ENCODE measurements at regions not wholly inside any gene's neighbourhood (a gene's known extent, or its start where the extent isn't known, plus 50 kb on each side); places are given as distances from the start of the nearest gene placed in this dataset.

GRCh38 chr14:56460469-56460868, 119.1 kb upstream of the TMEM260 start:
- H3K27ac ChIP-seq (ENCODE audit: low read depth in 1 of 2, low read length in 2 of 2), result no peak overlapping the region
- no peak for TF ChIP-seq CTCF (IDR thresholded peaks at IDR 0.05)
- H3K4me1 ChIP-seq (ENCODE audit: control insufficient read depth in 1 of 2, insufficient read depth in 2 of 2, low read length in 2 of 2), result no peaks in the 10 kb centered on the region
- Mint-ChIP-seq H3K4me3 (no peak overlapping the region), H3K9me3 (peaks cover 1 to 24% (median 7%) of the 10 kb centered on the region in 7 donors), H3K36me3 (no peaks in the 10 kb centered on the region), H3K27me3 (ENCODE audit: low read depth in 3 of 3) (peaks cover 1 to 7% (median 2%) of the 10 kb centered on the region in 3 donors), H3K4me1 (no peaks in the 10 kb centered on the region), H3K27ac (no peak overlapping the region)
- H3K4me3 ChIP-seq (replicated peaks in 1 of 3; ENCODE audit: low read depth in 2 of 3, low read length in 3 of 3), result no peak overlapping the region
- no peak overlapping the region for H2AFZ ChIP-seq (ENCODE audit: insufficient read depth, low read depth, low read length, poor library complexity, severe bottlenecking)
- intact Hi-C loops (cut with micrococcal nuclease), result no loop called here
- no peak overlapping the region for H3K4me2 ChIP-seq (replicated peaks; ENCODE audit: extremely low read depth, low read length, poor library complexity, severe bottlenecking)
- no CpG with 5 or more reads among the region's 2 CpGs for WGBS (ENCODE audit: insufficient coverage)
- H3K36me3 ChIP-seq (replicated peaks in 1 of 2; ENCODE audit: control insufficient read depth in 1 of 2, insufficient read depth in 2 of 2, low read length in 2 of 2), result no peaks in the 10 kb centered on the region
- no peaks in the 10 kb centered on the region for H4K20me1 ChIP-seq (ENCODE audit: insufficient read depth, low read length)
- DNase-seq, result no peak
- no peaks in the 10 kb centered on the region for H3K9me3 ChIP-seq (replicated peaks in 1 of 2; ENCODE audit: control insufficient read depth in 1 of 2, insufficient read depth in 1 of 2, low read length in 2 of 2)
- no peaks in the 10 kb centered on the region for H3K79me2 ChIP-seq (ENCODE audit: insufficient read depth, low read length)
- H3K27me3 ChIP-seq (ENCODE audit: control insufficient read depth in 2 of 2, insufficient read depth in 2 of 2, low read length in 2 of 2), result peaks cover 0 to 4% of the 10 kb centered on the region in 2 donors
- no peak overlapping the region for H3K9ac ChIP-seq (ENCODE audit: insufficient read depth, low read length, poor library complexity, severe bottlenecking)

- intact Hi-C loops (cut with micrococcal nuclease), result no loop called here
- Histone ChIP-seq H3K4me2 (replicated peaks; ENCODE audit: extremely low read depth, low read length, poor library complexity, severe bottlenecking) (no peak overlapping the region), H3K4me1 (ENCODE audit: control insufficient read depth in 1 of 2, insufficient read depth in 2 of 2, low read length in 2 of 2) (no peaks in the 10 kb centered on the region), H2AFZ (ENCODE audit: insufficient read depth, low read depth, low read length, poor library complexity, severe bottlenecking) (no peak overlapping the region), H3K79me2 (ENCODE audit: insufficient read depth, low read length) (no peaks in the 10 kb centered on the region), H3K27ac (ENCODE audit: low read depth in 1 of 2, low read length in 2 of 2) (no peak overlapping the region), H3K27me3 (ENCODE audit: control insufficient read depth in 2 of 2, insufficient read depth in 2 of 2, low read length in 2 of 2) (peaks cover 0 to 4% of the 10 kb centered on the region in 2 donors), H3K9me3 (replicated peaks in 1 of 2; ENCODE audit: control insufficient read depth in 1 of 2, insufficient read depth in 1 of 2, low read length in 2 of 2) (no peaks in the 10 kb centered on the region), H3K4me3 (replicated peaks in 1 of 3; ENCODE audit: low read depth in 2 of 3, low read length in 3 of 3) (no peak overlapping the region), H3K36me3 (replicated peaks in 1 of 2; ENCODE audit: control insufficient read depth in 1 of 2, insufficient read depth in 2 of 2, low read length in 2 of 2) (no peaks in the 10 kb centered on the region), H3K9ac (ENCODE audit: insufficient read depth, low read length, poor library complexity, severe bottlenecking) (no peak overlapping the region), H4K20me1 (ENCODE audit: insufficient read depth, low read length) (no peaks in the 10 kb centered on the region)
- Mint-ChIP-seq H3K4me3 (no peak overlapping the region), H3K4me1 (no peaks in the 10 kb centered on the region), H3K27me3 (ENCODE audit: low read depth in 3 of 3) (peaks cover 3 to 7% (median 4%) of the 10 kb centered on the region in 3 donors), H3K9me3 (peaks cover 1 to 14% (median 4%) of the 10 kb centered on the region in 7 donors), H3K36me3 (no peaks in the 10 kb centered on the region), H3K27ac (peak overlapping the region in 1 of 7 donors; percentile 61)
- WGBS (ENCODE audit: insufficient coverage), result no CpG with 5 or more reads among the region's 8 CpGs
- no peak for DNase-seq
- TF ChIP-seq CTCF (IDR thresholded peaks at IDR 0.05), result no peak
These were observed 118.0 kb upstream of the TMEM260 start for GRCh38 chr14:56461276-56462275.

Data from CD14-positive monocyte (primary cell).